GM19023 (cell line): ENCODE measurements at regions not wholly inside any gene's neighbourhood (a gene's known extent, or its start where the extent isn't known, plus 50 kb on each side); places are given as distances from the start of the nearest gene placed in this dataset.

Source experiments
- ATAC-seq: cut with Tn5 transposase; IDR thresholded peaks from one replicate; pipeline ENCODE4 v1.9.1; 2021; ENCODE audit warnings: mild to moderate bottlenecking, moderate library complexity; ENCODE audit not compliant: unreplicated experiment

GRCh38 chr2:144086965-144087364, 433.0 kb downstream of the ZEB2 start:
- no peak for ATAC-seq

GRCh38 chr2:144085016-144085415, 434.9 kb downstream of the ZEB2 start:
- no peak for ATAC-seq

- no peak for ATAC-seq
Measured at GRCh38 chr2:144084114-144084661, 435.7 kb downstream of the ZEB2 start.

- no peak for ATAC-seq
Measured at GRCh38 chr2:144083211-144083610, 436.7 kb downstream of the ZEB2 start.

GRCh38 chr2:144082777-144083176, 437.1 kb downstream of the ZEB2 start:
- ATAC-seq, result no peak

GRCh38 chr2:144082327-144082726, 437.6 kb downstream of the ZEB2 start:
- no peak for ATAC-seq

- ATAC-seq, result no peak
Measured at GRCh38 chr2:144081272-144081671, 438.6 kb downstream of the ZEB2 start.

GRCh38 chr2:144079803-144080202, 440.1 kb downstream of the ZEB2 start:
- ATAC-seq, result no peak

GRCh38 chr2:144078802-144079724, 440.9 kb downstream of the ZEB2 start:
- no peak for ATAC-seq

- no peak for ATAC-seq
Measured at GRCh38 chr2:144078106-144078505, 441.8 kb downstream of the ZEB2 start.

GRCh38 chr2:144074450-144074849, 445.5 kb downstream of the ZEB2 start:
- no peak for ATAC-seq

- no peak for ATAC-seq
Measured at GRCh38 chr2:144071461-144071860, 448.5 kb downstream of the ZEB2 start.

GRCh38 chr2:144067506-144067905, 452.4 kb downstream of the ZEB2 start:
- ATAC-seq, result no peak

- no peak for ATAC-seq
Measured at GRCh38 chr2:144063602-144064001, 456.3 kb downstream of the ZEB2 start.

- no peak for ATAC-seq
Measured at GRCh38 chr2:144054911-144055310, 465.0 kb downstream of the ZEB2 start.

- no peak for ATAC-seq
Measured at GRCh38 chr2:144052083-144052482, 467.8 kb downstream of the ZEB2 start.

GRCh38 chr2:144049137-144049536, 470.8 kb downstream of the ZEB2 start:
- no peak for ATAC-seq

GRCh38 chr2:144048631-144049060, 471.3 kb downstream of the ZEB2 start:
- ATAC-seq, result no peak

GRCh38 chr2:144042751-144043150, 477.2 kb downstream of the ZEB2 start:
- no peak for ATAC-seq

GRCh38 chr2:144041612-144042011, 478.3 kb downstream of the ZEB2 start:
- no peak for ATAC-seq

- ATAC-seq, result no peak
Measured at GRCh38 chr2:144040834-144041233, 479.1 kb downstream of the ZEB2 start.

- no peak for ATAC-seq
Measured at GRCh38 chr2:144032566-144032965, 487.4 kb downstream of the ZEB2 start.
